H1 (cell line): ENCODE measurements at regions not wholly inside any gene's neighbourhood (a gene's known extent, or its start where the extent isn't known, plus 50 kb on each side); places are given as distances from the start of the nearest gene placed in this dataset.

ENCODE experiments used
- CTCF ChIA-PET: fragments of 300-600 bp; sonication (Branson Sonifier 250); formaldehyde crosslinking; loops from one replicate; lab custom pipeline; 2021; ENCODE audit not compliant: partially characterized antibody; lab: Charles Lee
- POLR2A ChIA-PET: fragments of 300-600 bp; sonication (Branson Sonifier 250); formaldehyde crosslinking; loops from one replicate; lab custom pipeline; 2021; ENCODE audit warnings: inconsistent platforms; ENCODE audit not compliant: partially characterized antibody; lab: Charles Lee
- DNase-seq, 2 experiments: peaks; one replicate each; pipeline versions ENCODE4 v3.0.0 to v3.0.0-alpha.2; 2010 to 2022; ENCODE audit warnings: low spot score in 2 of 2, low read depth in 1 of 2, mixed read lengths in 1 of 2
- FAIRE-seq: peaks from 2 replicates; lab custom pipeline; 2011; peaks lifted over from hg19 to GRCh38; lab: Jason Lieb, UNC
- H2AFZ ChIP-seq: 2 replicates; pipeline ENCODE4 v1.8.1; 2012; ENCODE audit warnings: low read length, inconsistent platforms
- H2AK5ac ChIP-seq: 2 replicates; pipeline ENCODE4 v1.6.1; 2013; ENCODE audit warnings: low read depth, low read length
- H2BK120ac ChIP-seq: replicated peaks from 2 replicates; pipeline ENCODE3; 2013; ENCODE audit warnings: low read depth, low read length, inconsistent platforms
- H2BK12ac ChIP-seq: 2 replicates; pipeline ENCODE4 v1.6.1; 2013; ENCODE audit warnings: low read depth, low read length
- H2BK15ac ChIP-seq: 2 replicates; pipeline ENCODE4 v1.6.1; 2013; ENCODE audit warnings: low read length
- H2BK20ac ChIP-seq: 2 replicates; pipeline ENCODE4 v1.6.1; 2013; ENCODE audit warnings: low read length
- H2BK5ac ChIP-seq: 2 replicates; pipeline ENCODE4 v1.6.1; 2013; ENCODE audit warnings: low read depth, low read length
- H3K14ac ChIP-seq: 2 replicates; pipeline ENCODE4 v1.6.1; 2013; ENCODE audit warnings: inconsistent platforms; ENCODE audit not compliant: insufficient read length
- H3K18ac ChIP-seq: 2 replicates; pipeline ENCODE4 v1.6.1; 2013; ENCODE audit warnings: low read length; ENCODE audit errors: extremely low read depth
- H3K23ac ChIP-seq: 2 replicates; pipeline ENCODE4 v1.6.1; 2013; ENCODE audit warnings: inconsistent platforms; ENCODE audit not compliant: insufficient read length
- H3K23me2 ChIP-seq: 2 replicates; pipeline ENCODE4 v1.6.1; 2013; ENCODE audit warnings: low read depth, low read length
- H3K27ac ChIP-seq: 2 replicates; pipeline ENCODE4 v1.6.1; 2011; ENCODE audit warnings: low read depth, low read length, inconsistent platforms
- H3K27me3 ChIP-seq, 4 experiments: replicated peaks in 1 of 4; 1 replicate in 1 of 4; 2 replicates in 3 of 4; pipeline versions ENCODE4 v1.6.1 to v1.8.1; 2011 to 2013; ENCODE audit warnings: low read length in 3 of 4, mild to moderate bottlenecking in 3 of 4, inconsistent platforms in 2 of 4, mixed read lengths in 2 of 4, moderate library complexity in 1 of 4; ENCODE audit not compliant: control insufficient read depth in 3 of 4, insufficient read depth in 3 of 4; ENCODE audit errors: extremely low read depth in 1 of 4
- H3K36me3 ChIP-seq, 4 experiments: 2 replicates each; pipeline versions ENCODE4 v1.6.1 to v1.8.1; 2011 to 2013; ENCODE audit warnings: mild to moderate bottlenecking in 4 of 4, low read length in 3 of 4, moderate library complexity in 2 of 4, control low read depth in 1 of 4, inconsistent platforms in 1 of 4; ENCODE audit not compliant: insufficient read depth in 4 of 4, control insufficient read depth in 2 of 4
- H3K4ac ChIP-seq: replicated peaks from 2 replicates; pipeline ENCODE3; 2013; ENCODE audit warnings: low read length, low read depth, mixed read lengths, inconsistent platforms; ENCODE audit not compliant: insufficient read length
- H3K4me1 ChIP-seq, 4 experiments: replicated peaks in 1 of 4; 1 replicate in 1 of 4; 2 replicates in 3 of 4; pipeline versions ENCODE4 v1.6.1 to v1.8.1; 2011 to 2013; ENCODE audit warnings: low read length in 3 of 4, inconsistent platforms in 2 of 4, mixed read lengths in 1 of 4; ENCODE audit not compliant: insufficient read depth in 4 of 4, control insufficient read depth in 3 of 4
- H3K4me2 ChIP-seq, 2 experiments: 2 replicates each; pipeline versions ENCODE4 v1.6.1 to v1.8.1; 2011 to 2013; ENCODE audit warnings: low read depth in 2 of 2, low read length in 2 of 2, control low read depth in 1 of 2, inconsistent platforms in 1 of 2, mild to moderate bottlenecking in 1 of 2; ENCODE audit not compliant: insufficient read depth in 1 of 2
- H3K4me3 ChIP-seq, 4 experiments: fragments of 200-600, 300-600 bp in 1 of 4; sonication (generic), shearing (Covaris generic), sonication (Bioruptor Twin) in 1 of 4; 2 replicates each; pipeline versions ENCODE4 v1.5.1 to v1.8.1; 2011 to 2016; ENCODE audit warnings: low read length in 4 of 4, low read depth in 3 of 4, control low read depth in 2 of 4, inconsistent platforms in 2 of 4, mild to moderate bottlenecking in 2 of 4, mixed read lengths in 1 of 4, moderate library complexity in 1 of 4; ENCODE audit not compliant: insufficient read depth in 2 of 4; ENCODE audit errors: extremely low read depth in 1 of 4
- H3K56ac ChIP-seq: replicated peaks from 2 replicates; pipeline ENCODE3; 2013; ENCODE audit warnings: low read depth, mild to moderate bottlenecking, mixed read lengths, low read length, inconsistent platforms; ENCODE audit not compliant: insufficient read length
- H3K79me1 ChIP-seq: 2 replicates; pipeline ENCODE4 v1.6.1; 2013; ENCODE audit warnings: low read depth, low read length, control low read depth
- H3K79me2 ChIP-seq, 2 experiments: 2 replicates each; pipeline versions ENCODE4 v1.6.1 to v1.8.1; 2012 to 2013; ENCODE audit warnings: low read length in 2 of 2, mild to moderate bottlenecking in 2 of 2, inconsistent platforms in 1 of 2; ENCODE audit not compliant: insufficient read depth in 2 of 2, control insufficient read depth in 1 of 2
- H3K9ac ChIP-seq, 4 experiments: replicated peaks in 1 of 4; 1 replicate in 1 of 4; 2 replicates in 3 of 4; pipeline versions ENCODE4 v1.6.1 to v1.8.1; 2011 to 2013; ENCODE audit warnings: low read depth in 3 of 4, low read length in 3 of 4, control low read depth in 2 of 4, mild to moderate bottlenecking in 2 of 4, moderate library complexity in 2 of 4, inconsistent platforms in 1 of 4; ENCODE audit errors: extremely low read depth in 1 of 4
- H3K9me3 ChIP-seq, 2 experiments: 2 replicates each; pipeline versions ENCODE4 v1.6.1 to v1.8.1; 2012 to 2013; ENCODE audit warnings: mild to moderate bottlenecking in 2 of 2, moderate library complexity in 2 of 2, control low read depth in 1 of 2, inconsistent platforms in 1 of 2, low read depth in 1 of 2, low read length in 1 of 2, mixed read lengths in 1 of 2; ENCODE audit not compliant: insufficient read depth in 2 of 2
- H4K20me1 ChIP-seq, 2 experiments: replicated peaks in 1 of 2; 2 replicates each; pipeline versions ENCODE3 to v1.8.1; 2011 to 2013; ENCODE audit warnings: inconsistent platforms in 2 of 2, low read length in 2 of 2, mild to moderate bottlenecking in 1 of 2; ENCODE audit not compliant: insufficient read depth in 2 of 2, control insufficient read depth in 1 of 2
- H4K5ac ChIP-seq: 2 replicates; pipeline ENCODE4 v1.6.1; 2013; ENCODE audit warnings: low read length, low read depth, mixed read lengths, inconsistent platforms; ENCODE audit not compliant: insufficient read length
- H4K8ac ChIP-seq: 2 replicates; pipeline ENCODE4 v1.8.0; 2013; ENCODE audit warnings: mild to moderate bottlenecking, moderate library complexity, low read length, inconsistent platforms; ENCODE audit not compliant: insufficient read depth; ENCODE audit errors: extremely low read depth
- H4K91ac ChIP-seq: replicated peaks from 2 replicates; pipeline ENCODE3; 2013; ENCODE audit warnings: low read length, mixed read lengths, inconsistent platforms; ENCODE audit not compliant: insufficient read length
- BACH1 ChIP-seq: IDR thresholded peaks from 2 replicates; pipeline ENCODE4 v1.6.1; 2012; ENCODE audit warnings: low read length, improper control_type of control experiment
- CBX5 ChIP-seq: fragments of 300-800, 300-1000 bp; sonication (generic); IDR thresholded peaks from 2 replicates; pipeline ENCODE4 v1.7.1; 2016; ENCODE audit warnings: antibody characterized with exemption, low read length, low read depth
- CREB1 ChIP-seq: IDR thresholded peaks from 2 replicates; pipeline ENCODE4 v1.6.1; 2012; ENCODE audit warnings: inconsistent platforms
- HDAC2 ChIP-seq, 2 experiments: fragments of 300-600 bp in 1 of 2; sonication (generic) in 1 of 2; IDR thresholded peaks; 2 replicates each; pipeline ENCODE4 v1.6.1; 2011 to 2012; ENCODE audit warnings: low read depth in 2 of 2, low read length in 2 of 2, mild to moderate bottlenecking in 2 of 2, moderate library complexity in 2 of 2, borderline replicate concordance in 1 of 2, inconsistent platforms in 1 of 2
- MAFK ChIP-seq: IDR thresholded peaks from 2 replicates; pipeline ENCODE4 v1.6.1; 2012; ENCODE audit warnings: low read depth, mild to moderate bottlenecking, improper control_type of control experiment, low read length
- RBBP5 ChIP-seq: IDR thresholded peaks from 2 replicates; pipeline ENCODE4 v1.7.1; 2012; ENCODE audit warnings: low read depth, mild to moderate bottlenecking, inconsistent platforms, low read length, moderate library complexity, borderline replicate concordance
- SIN3A ChIP-seq, 2 experiments: IDR thresholded peaks in 1 of 2; conservative IDR thresholded peaks in 1 of 2; 2 replicates each; pipeline ENCODE4 v1.6.1; 2011 to 2012; ENCODE audit warnings: low read length in 2 of 2, improper control_type of control experiment in 1 of 2, low read depth in 1 of 2, mild to moderate bottlenecking in 1 of 2
- SP1 ChIP-seq: IDR thresholded peaks from 2 replicates; pipeline ENCODE4 v1.6.1; 2011; ENCODE audit warnings: low read depth, low read length
- WGBS, 2 experiments: shearing (Covaris generic) in 1 of 2; methylation state at CpG; one replicate each; pipeline versions ENCODE4 v1.1.6 to v1.1.7; 2013 to 2015; ENCODE audit warnings: low lambda C conversion rate in 2 of 2, mixed read lengths in 2 of 2, inconsistent platforms in 1 of 2, low coverage in 1 of 2, missing lambda C conversion rate in 1 of 2; ENCODE audit not compliant: insufficient replicate concordance in 2 of 2, insufficient coverage in 1 of 2, insufficient read length in 1 of 2; ENCODE audit errors: extremely low coverage in 1 of 2, missing lambda C conversion rate in 1 of 2; 5-methylcytosine and 5-hydroxymethylcytosine counted together

DNA sequence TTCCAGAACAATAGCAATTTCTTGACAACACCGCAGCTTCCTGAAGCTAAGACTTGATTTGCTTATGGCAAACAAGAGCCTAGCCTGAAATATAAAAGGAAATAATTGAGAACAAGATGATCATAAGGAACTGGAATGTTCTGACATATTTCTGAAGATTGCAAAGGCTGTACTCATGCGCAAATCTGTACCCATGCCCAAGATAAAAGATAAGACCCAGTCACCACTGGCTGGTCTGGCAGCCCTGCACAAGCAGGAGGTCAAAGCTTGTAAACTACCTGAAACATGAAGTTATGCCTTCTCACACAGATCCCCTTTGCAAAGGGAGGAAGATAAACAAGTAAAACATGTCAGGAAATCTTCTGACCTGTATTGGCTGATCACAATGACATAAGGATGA lies 160.8 kb upstream of the GYPC start:
- no peak for TF ChIP-seq RBBP5
- TF ChIP-seq SIN3A (conservative IDR thresholded peaks at IDR 0.05 in 1 of 2, IDR thresholded peaks at IDR 0.05 in 1 of 2; ENCODE audit: low read depth in 1 of 2, low read length in 2 of 2), result no peak
- no peak for TF ChIP-seq HDAC2 (IDR thresholded peaks at IDR 0.05; ENCODE audit: borderline replicate concordance in 1 of 2, low read depth in 2 of 2, low read length in 2 of 2)
- no peak for TF ChIP-seq MAFK
- TF ChIP-seq SP1, result no peak
- no peak for TF ChIP-seq CBX5
- no peak for TF ChIP-seq CREB1
- no peak for TF ChIP-seq BACH1
- ChIA-PET CTCF (interaction anchor here (0.6 to 1.5 kb wide), 2 partner anchors 11 to 99 kb away, joined by 3 to 6 read pairs; no protein-coding TSS in a partner anchor), POLR2A (no interaction called here)
- Histone ChIP-seq H2BK5ac (no peak overlapping the region), H3K27ac (no peak overlapping the region), H4K8ac (no peak overlapping the region), H2BK120ac (no peak overlapping the region), H3K4me3 (no peak overlapping the region), H2AFZ (no peak overlapping the region), H3K4me1 (no peaks in the 10 kb centered on the region), H3K23ac (no peak overlapping the region), H3K14ac (no peak overlapping the region), H2AK5ac (no peak overlapping the region), H3K56ac (no peak overlapping the region), H3K36me3 (no peaks in the 10 kb centered on the region), H4K5ac (no peak overlapping the region), H3K79me1 (no peaks in the 10 kb centered on the region), H3K4ac (no peak overlapping the region), H4K91ac (no peak overlapping the region), H3K23me2 (no peaks in the 10 kb centered on the region), H4K20me1 (no peaks in the 10 kb centered on the region), H3K4me2 (no peak overlapping the region), H3K9ac (no peak overlapping the region), H3K79me2 (no peaks in the 10 kb centered on the region), H2BK15ac (no peak overlapping the region), H3K27me3 (no peaks in the 10 kb centered on the region), H2BK20ac (no peak overlapping the region), H2BK12ac (no peak overlapping the region), H3K18ac (no peak overlapping the region), H3K9me3 (peaks cover 0 to 3% of the 10 kb centered on the region in 2 experiments; a peak in 2 of 4 replicates)
- no peak for DNase-seq
- 93% methylated on average over 2 of the region's 2 CpGs; no CpG with 5 or more reads in 1 of the 2 experiments for WGBS, 2 experiments
- no peak for FAIRE-seq
